GM18499 (cell line): ENCODE measurements at regions not wholly inside any gene's neighbourhood (a gene's known extent, or its start where the extent isn't known, plus 50 kb on each side); places are given as distances from the start of the nearest gene placed in this dataset.
A peak's percentile ranks its signal among the peaks of the same experiment; 100 is the strongest.

ENCODE experiments used
- ATAC-seq: cut with Tn5 transposase; IDR thresholded peaks from one replicate; pipeline ENCODE4 v1.9.1; 2021; ENCODE audit warnings: moderate number of reproducible peaks; ENCODE audit not compliant: insufficient read depth, unreplicated experiment

GRCh38 chr4:18405054-18405453 lies 383.5 kb upstream of the LCORL start:
- ATAC-seq: no peak

- ATAC-seq: no peak
Observed at GRCh38 chr4:18404642-18405041, 383.1 kb upstream of the LCORL start.

DNA sequence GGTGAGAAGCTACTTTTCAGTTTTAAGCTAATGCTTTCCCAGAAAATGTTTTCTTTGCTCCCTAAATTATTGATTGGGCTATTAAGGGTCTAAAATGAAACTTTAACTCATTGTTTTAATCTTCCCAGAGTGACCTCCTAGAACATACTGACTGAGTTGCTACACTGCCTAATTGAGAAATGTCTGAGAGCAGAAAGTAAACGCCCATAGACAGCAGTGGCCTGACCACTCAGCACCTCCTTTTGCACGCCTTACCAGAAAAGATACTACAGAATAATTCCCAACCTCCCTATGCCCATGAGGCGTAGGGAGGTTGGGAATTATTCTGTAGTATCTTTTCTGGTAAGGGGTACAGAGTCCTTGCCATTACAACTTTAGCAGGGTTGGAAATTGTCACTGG lies 381.8 kb upstream of the LCORL start:
- ATAC-seq: no peak

GRCh38 chr4:18401868-18402267 lies 380.3 kb upstream of the LCORL start:
- ATAC-seq: no peak

DNA sequence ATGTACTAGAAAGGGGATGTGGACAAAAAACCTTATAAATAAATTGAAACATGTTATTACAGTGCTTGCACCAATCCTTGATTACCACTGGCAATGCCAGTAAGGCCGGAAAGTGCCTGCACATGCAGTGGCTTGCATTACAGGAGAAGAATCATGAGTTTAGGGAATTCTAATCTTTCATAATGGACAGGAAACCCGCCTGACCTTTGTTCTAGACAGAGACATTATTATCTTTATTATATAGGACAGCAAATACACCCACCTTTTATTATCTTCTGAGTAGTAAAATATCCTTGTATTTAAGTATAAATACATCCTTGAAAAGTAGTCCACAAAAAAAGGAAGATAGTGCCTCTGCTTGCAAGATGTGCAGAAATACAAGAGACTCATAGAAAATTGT lies 379.9 kb upstream of the LCORL start:
- no peak for ATAC-seq

GRCh38 chr4:18398661-18399060 lies 377.1 kb upstream of the LCORL start:
- no peak for ATAC-seq

GRCh38 chr4:18397681-18398390 lies 376.3 kb upstream of the LCORL start:
- no peak for ATAC-seq

GRCh38 chr4:18394656-18395055 lies 373.1 kb upstream of the LCORL start:
- no peak for ATAC-seq

DNA sequence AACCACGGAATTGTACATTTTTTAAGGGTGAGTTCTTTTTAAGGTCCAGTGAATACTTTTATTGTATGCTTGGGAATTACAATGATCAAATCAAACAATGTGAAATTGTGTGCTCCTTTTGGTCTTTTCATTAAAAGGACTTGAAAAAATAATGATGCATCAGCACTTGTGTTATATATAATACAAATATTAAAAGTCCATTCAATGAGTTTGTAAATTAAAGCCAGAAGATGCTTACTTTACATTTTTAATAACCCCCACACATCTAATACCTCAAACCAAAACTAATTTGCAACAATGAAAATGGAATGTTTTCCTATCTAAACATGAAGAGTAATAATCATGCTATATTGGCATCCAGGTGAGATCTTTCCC lies 369.8 kb upstream of the LCORL start:
- no peak for ATAC-seq

- no peak for ATAC-seq
Observed at GRCh38 chr4:18390655-18391353, 369.2 kb upstream of the LCORL start.

- ATAC-seq: no peak
Observed at GRCh38 chr4:18389115-18389514, 367.6 kb upstream of the LCORL start.

DNA sequence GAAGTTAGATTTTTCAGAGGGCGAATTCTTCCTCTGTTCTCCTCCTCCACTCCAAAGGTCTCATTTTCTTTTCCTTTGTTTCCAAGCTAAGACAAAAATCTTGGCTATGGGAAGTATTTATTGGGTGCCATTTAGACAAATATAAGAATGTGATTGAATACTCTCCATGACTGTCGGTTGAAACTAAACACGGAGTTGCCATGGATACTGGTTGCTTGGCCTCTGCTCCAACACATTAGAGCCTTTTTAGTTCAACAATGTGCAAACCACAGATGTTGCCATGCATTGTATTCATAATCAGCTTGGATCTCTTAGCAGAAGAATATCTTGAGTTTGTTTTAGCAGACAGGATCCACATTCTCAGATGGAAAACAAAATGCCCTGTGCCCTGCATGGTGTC lies 366.5 kb upstream of the LCORL start:
- ATAC-seq: no peak

GRCh38 chr4:18381186-18381585 lies 359.6 kb upstream of the LCORL start:
- ATAC-seq: no peak

GRCh38 chr4:18369561-18369960 lies 348.0 kb upstream of the LCORL start:
- ATAC-seq: no peak

DNA sequence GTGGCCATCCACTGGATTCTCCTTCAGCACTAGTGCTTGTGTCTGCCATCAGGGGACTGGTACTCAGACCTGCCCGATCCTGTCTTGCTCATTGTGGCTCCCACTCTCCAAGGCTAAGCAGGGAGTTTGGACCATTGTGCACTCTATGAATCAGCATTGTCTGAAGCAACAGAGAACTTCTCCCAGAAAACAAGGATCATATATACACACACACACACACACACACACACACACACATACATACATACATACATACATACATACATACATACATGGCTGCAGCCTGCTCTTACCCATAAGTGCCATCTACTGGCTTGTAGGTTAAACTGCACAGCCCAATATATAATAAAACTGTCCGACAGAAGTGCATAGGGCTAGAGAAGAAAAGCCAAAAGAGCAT lies 345.3 kb upstream of the LCORL start:
- ATAC-seq: peak; percentile 87

DNA sequence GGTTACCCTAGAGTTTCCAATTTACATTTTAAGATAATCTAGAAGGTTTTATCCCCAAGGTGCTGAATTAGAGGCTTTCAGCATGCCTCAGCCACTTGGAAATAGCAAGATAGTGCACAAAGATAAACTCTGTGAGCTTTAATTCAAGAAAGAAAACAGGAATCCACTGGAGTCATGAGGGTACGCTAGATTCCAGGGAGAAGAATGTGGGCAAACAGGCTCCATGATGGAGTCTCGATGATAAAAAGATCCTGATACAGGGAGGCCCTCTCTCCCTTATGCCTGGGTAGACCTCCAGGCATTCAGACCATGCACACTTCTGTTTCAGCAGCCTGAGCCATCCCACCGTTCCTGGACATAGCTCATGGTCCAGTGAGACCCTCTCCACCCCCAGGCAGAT lies 344.6 kb upstream of the LCORL start:
- no peak for ATAC-seq

DNA sequence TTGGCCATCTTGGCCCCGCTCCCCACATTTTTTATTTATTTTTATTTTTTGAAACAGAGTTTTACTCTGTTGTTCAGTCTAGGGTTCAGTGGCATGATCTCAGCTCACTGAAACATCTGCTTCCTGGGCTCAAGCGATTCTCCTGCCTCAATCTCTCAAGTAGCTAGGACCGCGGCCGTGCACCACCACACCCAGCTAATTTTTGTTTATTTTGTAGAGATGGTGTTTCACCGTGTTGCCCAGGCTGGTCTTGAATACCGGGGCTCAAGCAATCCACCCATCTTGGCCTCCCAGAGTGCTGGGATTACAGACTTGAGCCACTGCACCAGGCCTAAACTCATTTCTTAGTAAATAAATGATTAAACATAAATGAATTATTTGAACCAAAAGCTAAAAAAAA lies 322.0 kb upstream of the LCORL start:
- no peak for ATAC-seq

GRCh38 chr4:18342847-18343246 lies 321.3 kb upstream of the LCORL start:
- no peak for ATAC-seq

DNA sequence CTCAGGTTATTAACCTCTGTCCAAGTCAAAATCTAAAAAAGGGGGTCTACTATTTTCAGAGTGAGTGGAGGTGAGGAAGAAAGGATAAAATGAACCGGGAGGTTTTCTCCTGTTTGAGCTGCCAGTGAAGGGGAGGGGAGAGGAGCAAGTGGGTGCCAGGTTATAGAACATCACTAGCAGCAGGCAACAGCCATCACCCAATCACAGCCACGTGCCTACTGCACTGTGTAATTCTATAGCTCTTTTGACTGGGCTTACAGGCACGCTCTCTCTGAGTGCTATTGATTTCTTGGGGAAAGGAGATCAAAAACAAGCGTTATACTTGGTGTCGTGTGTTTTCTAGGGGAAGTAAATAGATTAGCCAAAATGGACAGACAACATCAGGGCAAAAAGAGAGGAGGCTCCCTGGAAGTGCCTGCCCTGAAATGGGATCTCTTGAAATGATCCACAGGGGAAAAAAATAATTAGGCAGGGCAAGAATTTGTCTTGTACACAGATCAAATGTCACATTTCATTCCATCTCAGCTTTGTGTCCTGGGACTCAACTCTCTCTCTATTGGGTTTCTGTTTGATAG lies 300.5 kb upstream of the LCORL start:
- no peak for ATAC-seq

- no peak for ATAC-seq
Observed at GRCh38 chr4:18319431-18319830, 297.9 kb upstream of the LCORL start.

DNA sequence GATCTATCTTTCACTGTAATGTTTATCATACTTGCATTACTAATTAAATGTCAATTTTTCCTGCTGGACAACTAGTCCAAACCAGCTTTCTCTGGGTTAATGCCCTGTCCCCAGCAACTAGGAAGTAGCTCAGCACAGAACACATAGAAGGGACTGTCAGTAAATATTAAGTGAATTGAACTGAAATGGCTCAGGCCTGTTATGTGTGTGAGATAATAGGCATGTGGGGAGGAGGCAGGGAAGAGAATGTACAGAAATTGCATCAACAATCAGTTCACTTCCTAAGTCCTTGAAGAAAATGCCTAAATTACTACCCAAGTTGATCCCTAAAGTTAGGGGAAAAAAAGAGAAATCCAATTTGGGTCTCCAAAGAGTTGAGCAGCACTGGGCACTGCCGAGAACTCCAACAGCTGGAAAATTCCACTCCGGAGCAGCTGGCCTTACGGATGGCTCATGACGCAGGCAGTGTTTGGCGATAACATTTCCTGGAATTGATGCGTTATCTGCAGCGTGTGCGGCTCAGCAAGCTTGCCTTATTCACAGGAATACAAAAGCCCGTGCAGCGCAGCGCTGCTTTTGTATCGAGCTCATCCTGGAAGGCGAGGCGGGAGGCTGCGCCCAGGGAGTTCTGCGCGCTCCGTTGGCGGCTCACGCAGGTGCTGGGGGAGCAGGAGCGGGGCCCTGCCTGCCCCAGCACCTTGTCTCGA lies 297.3 kb upstream of the LCORL start:
- no peak for ATAC-seq
